CD8-positive, alpha-beta memory T cell (primary cell): ENCODE measurements at regions not wholly inside any gene's neighbourhood (a gene's known extent, or its start where the extent isn't known, plus 50 kb on each side); places are given as distances from the start of the nearest gene placed in this dataset.
"Not testable (repeated sequence)": the region's sequence is repeated elsewhere in the genome, so short reads cannot be mapped to it uniquely, and the experiment has no call there.

Experiments used
- CTCF ChIA-PET: fragments of 350-600 bp; sonication (Branson Sonifier 250); formaldehyde crosslinking; loops from one replicate; lab custom pipeline; 2021; ENCODE audit warnings: antibody characterized with exemption; lab: Charles Lee
- POLR2A ChIA-PET: fragments of 350-600 bp; sonication (Branson Sonifier 250); formaldehyde crosslinking; loops from one replicate; lab custom pipeline; 2021; ENCODE audit warnings: antibody characterized with exemption; lab: Charles Lee
- DNase-seq, 5 donors: peaks; one replicate each; pipeline versions ENCODE4 v3.0.0 to v3.0.0-alpha.2; 2020 to 2022; ENCODE audit warnings: mixed read lengths in 1 of 5
- H3K27ac ChIP-seq: one replicate; pipeline ENCODE4 v1.7.0; 2013; ENCODE audit warnings: low read depth, mild to moderate bottlenecking, low read length, moderate library complexity
- H3K27me3 ChIP-seq: 2 replicates; pipeline ENCODE4 v1.7.0; 2013; ENCODE audit warnings: low read length, mild to moderate bottlenecking; ENCODE audit not compliant: insufficient read depth, poor library complexity, severe bottlenecking
- H3K36me3 ChIP-seq: 2 replicates; pipeline ENCODE4 v1.7.0; 2013; ENCODE audit warnings: mild to moderate bottlenecking, low read length, moderate library complexity; ENCODE audit not compliant: insufficient read depth
- H3K4me1 ChIP-seq: 2 replicates; pipeline ENCODE4 v1.7.0; 2013; ENCODE audit warnings: mild to moderate bottlenecking, low read length, moderate library complexity; ENCODE audit not compliant: insufficient read depth
- H3K4me3 ChIP-seq: 2 replicates; pipeline ENCODE4 v1.7.0; 2013; ENCODE audit warnings: mild to moderate bottlenecking, low read length
- H3K9me3 ChIP-seq: 2 replicates; pipeline ENCODE4 v1.7.0; 2013; ENCODE audit warnings: mild to moderate bottlenecking, low read length
- H3K27ac Mint-ChIP-seq, 8 donors: one replicate each; pipeline ENCODE4 v1.8.0; 2020 to 2021; ENCODE audit warnings: mixed read lengths in 8 of 8, mild to moderate bottlenecking in 6 of 8, inconsistent platforms in 3 of 8, moderate library complexity in 3 of 8
- H3K27me3 Mint-ChIP-seq, 2 donors: one replicate each; pipeline ENCODE4 v1.8.0; 2020 to 2021; ENCODE audit warnings: mixed read lengths in 2 of 2, mild to moderate bottlenecking in 1 of 2, moderate library complexity in 1 of 2
- H3K36me3 Mint-ChIP-seq, 3 donors: one replicate each; pipeline ENCODE4 v1.8.0; 2020 to 2021; ENCODE audit warnings: mixed read lengths in 3 of 3, inconsistent platforms in 1 of 3, mild to moderate bottlenecking in 1 of 3
- H3K4me1 Mint-ChIP-seq, 3 donors: one replicate each; pipeline ENCODE4 v1.8.0; 2020 to 2021; ENCODE audit warnings: mixed read lengths in 3 of 3, inconsistent platforms in 1 of 3, mild to moderate bottlenecking in 1 of 3
- H3K4me3 Mint-ChIP-seq, 7 donors: one replicate each; pipeline ENCODE4 v1.8.0; 2020 to 2021; ENCODE audit warnings: mixed read lengths in 7 of 7, mild to moderate bottlenecking in 6 of 7, moderate library complexity in 4 of 7, inconsistent platforms in 2 of 7
- H3K9me3 Mint-ChIP-seq, 5 donors: one replicate each; pipeline ENCODE4 v1.8.0; 2020 to 2022; ENCODE audit warnings: mixed read lengths in 5 of 5, mild to moderate bottlenecking in 3 of 5, moderate library complexity in 2 of 5, inconsistent platforms in 1 of 5

DNA sequence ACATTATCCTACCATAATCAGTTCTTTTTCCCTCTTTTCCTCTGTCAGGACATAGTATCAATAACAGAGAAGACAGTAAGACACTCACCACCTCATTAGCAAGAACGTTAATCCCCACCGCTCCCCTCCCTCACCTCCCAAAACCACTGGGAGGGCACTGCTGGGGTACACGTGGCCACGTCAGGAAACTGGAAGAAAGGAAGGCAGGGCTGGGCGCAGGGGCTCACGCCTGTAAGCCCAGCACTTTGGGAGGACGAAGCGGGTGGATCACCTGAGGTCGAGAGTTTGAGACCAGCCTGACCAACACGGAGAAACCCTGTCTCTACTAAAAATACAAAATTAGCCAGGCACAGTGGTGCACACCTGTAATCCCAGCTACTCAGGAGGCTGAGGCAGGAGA lies 142.3 kb downstream of the OR4M2 start:
- H3K4me3 Mint-ChIP-seq, DNase-seq, H3K9me3 ChIP-seq, H3K27me3 ChIP-seq, H3K4me3 ChIP-seq, POLR2A ChIA-PET, H3K27ac ChIP-seq, H3K36me3 ChIP-seq, H3K36me3 Mint-ChIP-seq, H3K27me3 Mint-ChIP-seq, H3K9me3 Mint-ChIP-seq: not testable (repeated sequence)
- Mint-ChIP-seq H3K4me1 (peaks cover 30 to 37% (median 36%) of the 10 kb centered on the region in 3 donors), H3K27ac (peak overlapping the region in 6 of 8 donors; percentile 1 to 77 (median 49))
- CTCF ChIA-PET = interaction anchor here (0.9 to 6.6 kb wide), 6 partner anchors 26 to 1882 kb away, joined by 3 to 123 read pairs (median 4); no protein-coding TSS in a partner anchor
- H3K4me1 ChIP-seq = peaks cover 27% of the 10 kb centered on the region

DNA sequence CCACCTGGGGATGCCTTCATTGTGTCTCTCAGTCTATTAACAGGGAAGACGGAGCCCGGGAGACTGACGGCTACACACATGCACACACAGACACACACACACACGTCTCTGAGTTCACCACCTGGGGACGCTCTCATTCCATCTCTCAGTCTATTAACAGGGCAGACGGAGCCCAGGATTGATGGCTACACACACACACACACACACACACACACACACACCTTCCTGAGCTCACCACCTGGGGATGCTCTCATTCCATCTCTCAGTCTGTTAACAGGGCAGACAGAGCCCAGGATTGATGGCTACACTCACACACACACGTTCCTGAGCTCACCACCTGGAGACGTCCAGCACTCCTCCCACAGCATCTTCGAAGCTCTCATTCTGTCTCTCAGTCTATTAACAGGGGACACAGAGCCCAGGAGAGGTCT lies 143.9 kb downstream of the OR4M2 start:
- peak overlapping the region in 3 of 8 donors; percentile 4 to 72 (median 51) for H3K27ac Mint-ChIP-seq
- no peaks in the 10 kb centered on the region for H3K36me3 Mint-ChIP-seq
- Histone ChIP-seq H3K4me1 (peaks cover 27% of the 10 kb centered on the region), H3K27ac (no peak overlapping the region), H3K36me3 (no peaks in the 10 kb centered on the region), H3K9me3 (no peaks in the 10 kb centered on the region), H3K27me3 (no peaks in the 10 kb centered on the region), H3K4me3 (no peak overlapping the region)
- ChIA-PET POLR2A (no interaction called here), CTCF (interaction anchor here (1.2 to 6.6 kb wide), 3 partner anchors 940 to 1873 kb away, joined by 3 to 123 read pairs (median 6); no protein-coding TSS in a partner anchor)
- peaks cover 0 to 1% of the 10 kb centered on the region in 2 donors for H3K27me3 Mint-ChIP-seq
- peak overlapping the region in 2 of 7 donors; percentile 30 to 74 for H3K4me3 Mint-ChIP-seq
- no peaks in the 10 kb centered on the region for H3K9me3 Mint-ChIP-seq
- DNase-seq = no peak
- peaks cover 30 to 37% (median 36%) of the 10 kb centered on the region in 3 donors for H3K4me1 Mint-ChIP-seq

DNA sequence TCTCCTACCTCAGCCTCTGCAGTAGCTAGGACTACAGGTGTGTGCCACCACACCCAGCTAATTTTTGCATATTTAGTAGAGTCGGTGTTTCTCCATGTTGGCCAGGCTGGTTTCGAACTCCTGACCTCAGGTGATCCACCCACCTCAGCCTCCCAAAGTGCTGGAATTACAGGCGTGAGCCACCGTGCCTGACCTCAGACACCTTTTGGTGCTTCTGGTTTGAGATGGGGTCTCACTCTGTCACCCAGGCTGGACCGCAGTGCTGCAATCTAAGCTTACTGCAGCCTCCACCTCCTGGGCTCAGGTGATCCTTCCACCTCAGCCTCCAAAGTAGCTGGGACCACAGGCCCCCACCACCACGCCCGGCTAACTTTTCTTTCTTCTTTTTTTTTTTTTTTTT lies 144.6 kb downstream of the OR4M2 start:
- H3K36me3 ChIP-seq, H3K36me3 Mint-ChIP-seq, H3K27ac Mint-ChIP-seq, H3K4me3 Mint-ChIP-seq, POLR2A ChIA-PET, DNase-seq, H3K9me3 Mint-ChIP-seq, H3K27me3 ChIP-seq, H3K27ac ChIP-seq, H3K9me3 ChIP-seq, H3K27me3 Mint-ChIP-seq, H3K4me3 ChIP-seq: not testable (repeated sequence)
- peaks cover 27% of the 10 kb centered on the region for H3K4me1 ChIP-seq
- CTCF ChIA-PET = interaction anchor here (1.7 to 6.6 kb wide), 3 partner anchors 11 to 1874 kb away, joined by 4 to 123 read pairs (median 6); no protein-coding TSS in a partner anchor
- peaks cover 30 to 37% (median 36%) of the 10 kb centered on the region in 3 donors for H3K4me1 Mint-ChIP-seq

DNA sequence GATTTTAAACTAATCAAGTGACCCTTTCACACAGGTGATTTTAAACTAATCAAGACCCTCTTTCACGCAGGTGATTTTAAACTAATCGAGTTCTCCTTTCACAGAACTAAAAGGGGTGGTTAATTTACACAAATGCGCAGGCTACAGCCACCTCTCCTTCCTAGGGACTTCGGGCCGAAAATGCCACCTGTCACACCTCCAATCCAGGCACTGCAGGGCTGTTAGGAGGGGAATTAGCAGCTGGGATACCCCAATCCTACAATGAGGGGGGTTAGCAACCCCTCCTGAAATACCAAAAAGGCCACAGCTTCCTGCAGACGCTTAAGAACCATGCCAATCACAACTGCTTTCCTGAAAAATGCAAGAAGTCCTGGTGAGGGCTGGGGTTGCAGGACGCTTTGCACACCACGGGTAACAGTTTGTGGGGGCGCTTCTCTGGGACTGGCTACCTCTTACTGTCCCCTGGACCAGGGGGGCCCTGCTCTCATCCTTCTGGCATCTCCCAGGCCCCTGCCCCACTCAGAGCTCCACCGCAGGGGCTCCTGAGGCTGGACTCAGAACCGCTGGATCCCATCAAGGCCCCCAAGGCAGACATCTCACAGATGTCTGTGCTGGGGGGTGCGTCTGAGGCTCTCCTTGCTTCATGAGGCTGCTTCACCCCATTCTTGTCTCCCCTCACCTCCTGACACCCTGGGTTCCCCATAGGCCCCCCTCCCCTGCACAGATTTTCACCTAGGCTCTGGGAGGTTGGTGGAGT lies 145.9 kb downstream of the OR4M2 start:
- no peak for DNase-seq
- H3K4me1 Mint-ChIP-seq = peaks cover 26 to 32% (median 31%) of the 10 kb centered on the region in 3 donors
- H3K9me3 Mint-ChIP-seq = no peaks in the 10 kb centered on the region
- no peak overlapping the region for H3K4me3 Mint-ChIP-seq
- no peaks in the 10 kb centered on the region for H3K27me3 ChIP-seq
- H3K36me3 Mint-ChIP-seq = no peaks in the 10 kb centered on the region
- no peak overlapping the region for H3K27ac ChIP-seq
- H3K4me3 ChIP-seq = no peak overlapping the region
- ChIA-PET POLR2A (no interaction called here), CTCF (interaction anchor here (1.7 to 6.6 kb wide), 2 partner anchors 10 to 1870 kb away, joined by 4 to 123 read pairs; no protein-coding TSS in a partner anchor)
- H3K27me3 Mint-ChIP-seq = peaks cover 0 to 1% of the 10 kb centered on the region in 2 donors
- H3K36me3 ChIP-seq = no peaks in the 10 kb centered on the region
- peaks cover 23% of the 10 kb centered on the region for H3K4me1 ChIP-seq
- no peak overlapping the region for H3K27ac Mint-ChIP-seq
- no peaks in the 10 kb centered on the region for H3K9me3 ChIP-seq

DNA sequence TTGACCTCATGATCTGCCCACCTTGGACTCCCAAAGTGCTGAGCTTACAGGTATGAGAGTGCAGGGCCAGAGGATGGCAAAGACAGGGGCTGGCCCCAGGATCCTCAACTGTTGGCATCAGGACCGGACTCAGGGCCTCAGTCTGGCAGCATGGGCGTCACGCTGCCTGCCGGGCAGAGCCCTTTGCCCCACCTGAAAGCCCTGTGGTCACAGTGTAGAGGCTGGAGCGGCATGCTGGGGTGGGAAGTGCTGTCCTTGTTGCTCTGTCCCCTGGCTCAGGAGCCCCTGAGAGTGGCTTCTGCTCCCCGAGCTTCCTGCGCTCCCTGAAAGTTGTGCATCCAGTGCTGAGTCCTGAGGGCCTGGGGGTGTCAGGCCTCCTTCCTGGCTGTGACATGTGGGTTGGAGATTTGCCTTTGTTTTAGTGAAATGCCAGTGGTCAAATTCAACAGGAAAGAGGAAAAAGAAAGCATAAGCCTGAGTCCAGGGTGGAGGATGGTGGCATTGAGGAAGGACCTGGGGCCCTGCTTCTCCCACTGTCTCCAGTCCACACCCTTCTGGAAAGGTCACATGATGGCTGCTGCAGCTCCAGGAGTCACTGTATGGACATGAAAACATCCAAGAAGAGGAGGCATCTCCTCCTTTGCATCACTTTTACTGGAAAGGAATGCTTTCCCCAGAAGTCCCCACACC lies 147.2 kb downstream of the OR4M2 start:
- no peak overlapping the region for H3K4me3 Mint-ChIP-seq
- no peaks in the 10 kb centered on the region for H3K9me3 ChIP-seq
- no peaks in the 10 kb centered on the region for H3K27me3 ChIP-seq
- no peaks in the 10 kb centered on the region for H3K36me3 Mint-ChIP-seq
- peaks cover 14 to 19% (median 18%) of the 10 kb centered on the region in 3 donors for H3K4me1 Mint-ChIP-seq
- no peaks in the 10 kb centered on the region for H3K9me3 Mint-ChIP-seq
- ChIA-PET POLR2A (no interaction called here), CTCF (no interaction called here)
- H3K36me3 ChIP-seq = no peaks in the 10 kb centered on the region
- H3K27me3 Mint-ChIP-seq = peaks cover 0 to 1% of the 10 kb centered on the region in 2 donors
- H3K27ac ChIP-seq = no peak overlapping the region
- peak in 1 of 5 donors; percentile 22 for DNase-seq
- peaks cover 9% of the 10 kb centered on the region for H3K4me1 ChIP-seq
- H3K4me3 ChIP-seq = no peak overlapping the region
- peak overlapping the region in 1 of 8 donors; percentile 51 for H3K27ac Mint-ChIP-seq

DNA sequence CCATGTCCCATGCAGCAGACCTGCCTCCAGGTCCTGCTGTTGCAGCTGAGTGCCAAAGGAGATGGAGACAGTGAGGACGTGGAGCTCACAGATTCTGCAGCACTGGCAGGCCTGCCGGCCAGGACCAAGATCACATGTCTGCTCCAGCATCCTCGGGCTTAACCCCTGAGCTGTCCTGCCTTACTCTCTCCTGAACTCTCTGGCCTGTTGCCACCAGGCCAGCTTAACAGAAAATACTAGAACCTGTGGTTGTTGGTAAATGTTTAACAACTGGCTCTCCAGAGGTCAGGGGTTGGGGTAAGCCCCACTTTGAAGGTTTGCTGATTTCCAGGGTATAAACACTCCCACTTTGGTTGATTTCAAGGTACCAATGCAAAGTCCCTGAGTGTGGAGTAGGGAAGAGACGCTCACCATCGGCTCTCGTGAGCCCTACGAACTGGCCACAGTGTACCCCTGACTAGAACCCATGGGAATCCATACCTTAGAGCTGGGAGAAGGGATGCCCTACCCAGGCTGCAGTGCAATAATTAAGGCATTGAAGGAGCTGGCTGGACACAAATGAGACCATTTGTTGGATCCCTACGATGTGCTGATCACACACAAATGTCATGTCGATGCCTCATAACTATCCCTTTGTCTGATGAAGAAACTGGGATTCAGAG lies 147.9 kb downstream of the OR4M2 start:
- Mint-ChIP-seq H3K4me1 (peaks cover 9 to 12% (median 11%) of the 10 kb centered on the region in 3 donors), H3K36me3 (no peaks in the 10 kb centered on the region), H3K4me3 (no peak overlapping the region), H3K27me3 (peaks cover 0 to 1% of the 10 kb centered on the region in 2 donors), H3K27ac (peak overlapping the region in 1 of 8 donors; percentile 65), H3K9me3 (no peaks in the 10 kb centered on the region)
- ChIA-PET CTCF (no interaction called here), POLR2A (no interaction called here)
- no peak overlapping the region for H3K27ac ChIP-seq
- no peaks in the 10 kb centered on the region for H3K27me3 ChIP-seq
- no peak overlapping the region for H3K4me3 ChIP-seq
- peak in 1 of 5 donors; percentile 12 for DNase-seq
- H3K36me3 ChIP-seq = no peaks in the 10 kb centered on the region
- H3K9me3 ChIP-seq = no peaks in the 10 kb centered on the region
- H3K4me1 ChIP-seq = peaks cover 2% of the 10 kb centered on the region

DNA sequence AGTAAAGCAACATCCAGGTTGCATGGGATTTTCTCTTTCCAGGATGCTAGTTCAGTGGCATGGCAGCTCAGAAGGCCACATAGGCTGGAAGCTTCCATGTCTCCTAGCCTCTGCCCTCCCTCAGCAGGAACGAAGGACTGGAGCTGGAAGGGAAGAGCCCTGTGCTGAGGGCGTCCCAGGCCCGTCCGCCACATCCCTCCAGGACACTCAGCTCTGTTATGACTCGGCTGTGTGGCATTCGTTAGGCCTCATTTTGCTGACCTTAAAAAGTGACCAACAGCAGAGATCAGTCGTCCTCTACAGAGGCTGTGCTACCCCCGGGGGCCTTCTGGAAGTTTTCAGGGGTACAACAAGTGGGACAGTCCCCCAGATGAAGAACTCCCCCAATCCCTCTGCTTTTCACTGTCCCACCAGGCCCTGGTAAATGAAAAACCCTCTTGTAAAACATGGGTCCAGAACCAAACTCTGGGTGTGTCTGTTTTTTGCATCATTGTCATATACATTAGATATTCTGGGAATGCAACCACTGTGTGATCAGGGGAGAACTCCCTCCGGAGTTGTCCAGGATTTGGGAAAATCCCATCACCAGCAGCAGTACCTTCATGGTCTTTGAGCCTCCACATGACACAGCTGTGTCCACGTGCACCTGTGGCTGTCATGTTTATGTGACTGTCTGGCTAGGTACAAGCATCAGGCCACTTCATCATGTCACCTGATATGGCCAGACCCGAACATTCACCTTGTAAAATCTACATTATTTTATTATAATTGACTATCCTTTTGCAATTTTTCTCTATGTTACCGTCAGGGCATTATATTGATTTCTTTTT lies 149.9 kb downstream of the OR4M2 start:
- H3K9me3 Mint-ChIP-seq = no peaks in the 10 kb centered on the region
- Histone ChIP-seq H3K27me3 (no peaks in the 10 kb centered on the region), H3K36me3 (no peaks in the 10 kb centered on the region), H3K27ac (no peak overlapping the region), H3K9me3 (no peaks in the 10 kb centered on the region), H3K4me3 (no peak overlapping the region), H3K4me1 (no peaks in the 10 kb centered on the region)
- peak in 1 of 5 donors; percentile 18 for DNase-seq
- no peak overlapping the region for H3K27ac Mint-ChIP-seq
- no peak overlapping the region for H3K4me3 Mint-ChIP-seq
- H3K4me1 Mint-ChIP-seq = no peaks in the 10 kb centered on the region
- H3K36me3 Mint-ChIP-seq = no peaks in the 10 kb centered on the region
- ChIA-PET CTCF (no interaction called here), POLR2A (no interaction called here)
- H3K27me3 Mint-ChIP-seq = peaks cover 0 to 3% of the 10 kb centered on the region in 2 donors
